ENCODE measurements at regions not wholly inside any gene's neighbourhood (a gene's known extent, or its start where the extent isn't known, plus 50 kb on each side); places are given as distances from the start of the nearest gene placed in this dataset.
"Not testable (repeated sequence)": the region's sequence is repeated elsewhere in the genome, so short reads cannot be mapped to it uniquely, and the experiment has no call there.

- H3K4me1 Mint-ChIP-seq (ENCODE audit: low read depth); H3K27ac Mint-ChIP-seq; H3K4me3 Mint-ChIP-seq; H3K36me3 Mint-ChIP-seq (ENCODE audit: insufficient read depth in 2 of 2); H3K27me3 Mint-ChIP-seq (ENCODE audit: low read depth); DNase-seq; H3K9me3 Mint-ChIP-seq; ATAC-seq (replicated peaks in 1 of 2): not testable (repeated sequence)
Measured at GRCh38 chr9:97248252-97248651, 59.2 kb upstream of the CCDC180 start.

- Mint-ChIP-seq H3K27ac (no peak overlapping the region), H3K27me3 (ENCODE audit: low read depth) (no peaks in the 10 kb centered on the region), H3K9me3 (no peaks in the 10 kb centered on the region), H3K4me3 (no peak overlapping the region), H3K36me3 (ENCODE audit: insufficient read depth in 2 of 2) (peaks cover 0 to 1% of the 10 kb centered on the region in 2 donors), H3K4me1 (ENCODE audit: low read depth) (peaks cover 11% of the 10 kb centered on the region)
- ATAC-seq (replicated peaks in 1 of 2) (no peak), DNase-seq (no peak)
Measured at GRCh38 chr9:97243606-97244005, 63.9 kb upstream of the CCDC180 start.

- H3K4me1 Mint-ChIP-seq (ENCODE audit: low read depth) = peaks cover 25% of the 10 kb centered on the region
- H3K36me3 Mint-ChIP-seq (ENCODE audit: insufficient read depth in 2 of 2); H3K4me3 Mint-ChIP-seq; H3K27ac Mint-ChIP-seq; ATAC-seq (replicated peaks in 1 of 2); H3K9me3 Mint-ChIP-seq; DNase-seq; H3K27me3 Mint-ChIP-seq (ENCODE audit: low read depth): not testable (repeated sequence)
Measured at GRCh38 chr9:97241430-97241829, 66.0 kb upstream of the CCDC180 start.

GRCh38 chr9:97237951-97238889, 69.2 kb upstream of the CCDC180 start:
- H3K9me3 Mint-ChIP-seq = no peaks in the 10 kb centered on the region
- H3K4me1 Mint-ChIP-seq (ENCODE audit: low read depth) = peaks cover 25% of the 10 kb centered on the region
- peak overlapping the region; percentile 87 to 95 for H3K4me3 Mint-ChIP-seq
- H3K36me3 Mint-ChIP-seq (ENCODE audit: insufficient read depth in 2 of 2) = no peaks in the 10 kb centered on the region
- H3K27ac Mint-ChIP-seq = peak overlapping the region; percentile 94
- peak; percentile 96 to 97 for ATAC-seq (replicated peaks in 1 of 2)
- no peaks in the 10 kb centered on the region for H3K27me3 Mint-ChIP-seq (ENCODE audit: low read depth)
- DNase-seq = peak; percentile 86 to 87

- Mint-ChIP-seq H3K9me3 (no peaks in the 10 kb centered on the region), H3K4me1 (ENCODE audit: low read depth) (peaks cover 25% of the 10 kb centered on the region), H3K27me3 (ENCODE audit: low read depth) (no peaks in the 10 kb centered on the region), H3K27ac (peak overlapping the region; percentile 83), H3K4me3 (peak overlapping the region; percentile 87 to 95), H3K36me3 (ENCODE audit: insufficient read depth in 2 of 2) (peaks cover 0 to 1% of the 10 kb centered on the region in 2 donors)
- DNase-seq (no peak), ATAC-seq (replicated peaks in 1 of 2) (no peak)
Measured at GRCh38 chr9:97237311-97237786, 70.1 kb upstream of the CCDC180 start.

- not testable (repeated sequence) for H3K36me3 Mint-ChIP-seq (ENCODE audit: insufficient read depth in 2 of 2); H3K4me3 Mint-ChIP-seq; H3K27me3 Mint-ChIP-seq (ENCODE audit: low read depth); ATAC-seq (replicated peaks in 1 of 2); H3K27ac Mint-ChIP-seq; H3K9me3 Mint-ChIP-seq; DNase-seq
- peaks cover 14% of the 10 kb centered on the region for H3K4me1 Mint-ChIP-seq (ENCODE audit: low read depth)
Measured at GRCh38 chr9:97233009-97233400, 74.5 kb upstream of the CCDC180 start.

GRCh38 chr9:97232060-97233008, 75.1 kb upstream of the CCDC180 start:
- not testable (repeated sequence) for H3K27me3 Mint-ChIP-seq (ENCODE audit: low read depth); H3K9me3 Mint-ChIP-seq; ATAC-seq (replicated peaks in 1 of 2); H3K4me1 Mint-ChIP-seq (ENCODE audit: low read depth); H3K4me3 Mint-ChIP-seq; H3K36me3 Mint-ChIP-seq (ENCODE audit: insufficient read depth in 2 of 2); DNase-seq; H3K27ac Mint-ChIP-seq

GRCh38 chr9:97222393-97222792, 85.1 kb upstream of the CCDC180 start:
- H3K9me3 Mint-ChIP-seq; H3K27ac Mint-ChIP-seq; H3K4me1 Mint-ChIP-seq (ENCODE audit: low read depth); DNase-seq; H3K36me3 Mint-ChIP-seq (ENCODE audit: insufficient read depth in 2 of 2); ATAC-seq (replicated peaks in 1 of 2): not testable (repeated sequence)
- Mint-ChIP-seq H3K4me3 (peak overlapping the region; percentile 36 to 43), H3K27me3 (ENCODE audit: low read depth) (peaks cover 61% of the 10 kb centered on the region)

GRCh38 chr9:97221478-97222355, 85.7 kb upstream of the CCDC180 start:
- not testable (repeated sequence) for H3K36me3 Mint-ChIP-seq (ENCODE audit: insufficient read depth in 2 of 2); H3K9me3 Mint-ChIP-seq; H3K4me1 Mint-ChIP-seq (ENCODE audit: low read depth); H3K27ac Mint-ChIP-seq
- ATAC-seq (replicated peaks in 1 of 2) (peak; percentile 96 to 99), DNase-seq (peak; percentile 71)
- H3K27me3 Mint-ChIP-seq (ENCODE audit: low read depth) = peaks cover 61% of the 10 kb centered on the region
- peak overlapping the region; percentile 88 to 97 for H3K4me3 Mint-ChIP-seq

- no peak for DNase-seq
- H3K36me3 Mint-ChIP-seq (ENCODE audit: insufficient read depth in 2 of 2) = no peaks in the 10 kb centered on the region
- peaks cover 6% of the 10 kb centered on the region for H3K4me1 Mint-ChIP-seq (ENCODE audit: low read depth)
- ATAC-seq (replicated peaks in 1 of 2) = peak; percentile 31 to 49
- no peaks in the 10 kb centered on the region for H3K9me3 Mint-ChIP-seq
- H3K27me3 Mint-ChIP-seq (ENCODE audit: low read depth) = peaks cover 62% of the 10 kb centered on the region
- peak overlapping the region; percentile 88 to 97 for H3K4me3 Mint-ChIP-seq
- no peak overlapping the region for H3K27ac Mint-ChIP-seq
Measured at GRCh38 chr9:97220894-97221477, 86.5 kb upstream of the CCDC180 start.

- ATAC-seq (replicated peaks in 1 of 2); H3K27ac Mint-ChIP-seq; DNase-seq; H3K4me1 Mint-ChIP-seq (ENCODE audit: low read depth); H3K36me3 Mint-ChIP-seq (ENCODE audit: insufficient read depth in 2 of 2); H3K9me3 Mint-ChIP-seq: not testable (repeated sequence)
- Mint-ChIP-seq H3K4me3 (peak overlapping the region; percentile 88 to 97), H3K27me3 (ENCODE audit: low read depth) (peaks cover 68% of the 10 kb centered on the region)
Measured at GRCh38 chr9:97220396-97220795, 87.1 kb upstream of the CCDC180 start.
